NCI-H69 (cell line): ENCODE measurements at regions not wholly inside any gene's neighbourhood (a gene's known extent, or its start where the extent isn't known, plus 50 kb on each side); places are given as distances from the start of the nearest gene placed in this dataset.

Experiments used
- DNase-seq: peaks from one replicate; lab custom pipeline; 2025; lab: John Stamatoyannopoulos, UW

- no peak for DNase-seq
Observed at GRCh38 chr20:62527781-62528180, 52.0 kb upstream of the GATA5 start.

- DNase-seq: no peak
Observed at GRCh38 chr20:62528983-62529891, 53.4 kb upstream of the GATA5 start.

GRCh38 chr20:62529896-62530642, 54.3 kb upstream of the GATA5 start:
- DNase-seq: no peak

GRCh38 chr20:62530643-62531032, 54.8 kb upstream of the GATA5 start:
- DNase-seq: no peak

GRCh38 chr20:62531046-62531838, 55.4 kb upstream of the GATA5 start:
- no peak for DNase-seq

- no peak for DNase-seq
Observed at GRCh38 chr20:62532921-62533320, 57.1 kb upstream of the GATA5 start.

GRCh38 chr20:62533591-62534495, 58.0 kb upstream of the GATA5 start:
- DNase-seq: no peak

- DNase-seq: no peak
Observed at GRCh38 chr20:62534526-62535221, 58.9 kb upstream of the GATA5 start.

- no peak for DNase-seq
Observed at GRCh38 chr20:62535282-62535811, 59.6 kb upstream of the GATA5 start.

GRCh38 chr20:62535964-62536363, 60.2 kb upstream of the GATA5 start:
- DNase-seq: no peak

- no peak for DNase-seq
Observed at GRCh38 chr20:62536871-62537401, 61.1 kb upstream of the GATA5 start.

- DNase-seq: no peak
Observed at GRCh38 chr20:62537649-62538292, 62.0 kb upstream of the GATA5 start.

GRCh38 chr20:62539198-62540045, 63.6 kb upstream of the GATA5 start:
- no peak for DNase-seq

GRCh38 chr20:62540504-62540903, 64.7 kb upstream of the GATA5 start:
- DNase-seq: no peak

GRCh38 chr20:62542862-62543261, 67.1 kb upstream of the GATA5 start:
- DNase-seq: no peak

GRCh38 chr20:62543470-62544302, 67.9 kb upstream of the GATA5 start:
- DNase-seq: no peak

- DNase-seq: no peak
Observed at GRCh38 chr20:62544505-62545055, 68.8 kb upstream of the GATA5 start.
